ENCODE measurements at regions not wholly inside any gene's neighbourhood (a gene's known extent, or its start where the extent isn't known, plus 50 kb on each side); places are given as distances from the start of the nearest gene placed in this dataset.

GRCh38 chr9:80932181-80932580 lies 757.2 kb downstream of the TLE1 start:
- no peaks in the 10 kb centered on the region for H3K36me3 ChIP-seq (ENCODE audit: control insufficient read depth in 2 of 2, extremely low read depth in 1 of 2, insufficient read depth in 2 of 2, low read length in 2 of 2)

GRCh38 chr9:80931163-80931562 lies 758.2 kb downstream of the TLE1 start:
- H3K4me3 ChIP-seq (replicated peaks in 1 of 3; ENCODE audit: insufficient read depth in 1 of 3, low read depth in 1 of 3, low read length in 3 of 3): no peak overlapping the region
- H3K9me1 ChIP-seq (replicated peaks; ENCODE audit: control insufficient read depth, extremely low read depth, insufficient read depth, low read length): no peaks in the 10 kb centered on the region
- no TSS peak for BruUV-seq (replicated peaks)
- dilution Hi-C loops (cut with MboI; ENCODE audit: extremely low pct_ligation_motif_present, low sequenced_read_pairs): no loop called here
- intact Hi-C loops (cut with micrococcal nuclease): no loop called here
- no peaks in the 10 kb centered on the region for H4K20me1 ChIP-seq (replicated peaks; ENCODE audit: control insufficient read depth, extremely low read depth, insufficient read depth, low read length)
- H3K27me3 ChIP-seq (ENCODE audit: control insufficient read depth in 2 of 2, insufficient read depth in 2 of 2, low read length in 2 of 2): no peaks in the 10 kb centered on the region
- CTCF ChIA-PET: no interaction called here
- H2AFZ ChIP-seq (ENCODE audit: low read depth, low read length): no peak overlapping the region
- H3K79me2 ChIP-seq (ENCODE audit: control insufficient read depth, insufficient read depth, low read length): no peaks in the 10 kb centered on the region
- DNase-seq (ENCODE audit: low read depth, low spot score): no peak
- H3K9me3 ChIP-seq (replicated peaks; ENCODE audit: control insufficient read depth, insufficient read depth, low read length): no peaks in the 10 kb centered on the region
- H3K4me1 ChIP-seq (ENCODE audit: control insufficient read depth, extremely low read depth, insufficient read depth, low read length): no peaks in the 10 kb centered on the region
- no peaks in the 10 kb centered on the region for H3K36me3 ChIP-seq (ENCODE audit: control insufficient read depth in 2 of 2, extremely low read depth in 1 of 2, insufficient read depth in 2 of 2, low read length in 2 of 2)
- no peak for TF ChIP-seq MYC (IDR thresholded peaks at IDR 0.05; ENCODE audit: low read depth, low read length)
- FAIRE-seq: no peak
- no peak overlapping the region for H3K27ac ChIP-seq (ENCODE audit: insufficient read depth, low read depth, low read length)
- POLR2A ChIA-PET: no interaction called here
- no peak overlapping the region for H3K9ac ChIP-seq (replicated peaks; ENCODE audit: extremely low read depth, insufficient read depth, low read length)
- H3K4me2 ChIP-seq (ENCODE audit: insufficient read depth, low read length): no peak overlapping the region

More at GRCh38 chr9:80932181-80932580, 757.2 kb downstream of the TLE1 start:
- no peaks in the 10 kb centered on the region for H3K79me2 ChIP-seq (ENCODE audit: control insufficient read depth, insufficient read depth, low read length)
- ChIA-PET CTCF (no interaction called here), POLR2A (no interaction called here)
- FAIRE-seq (no peak), DNase-seq (ENCODE audit: low read depth, low spot score) (no peak)
- no peak overlapping the region for H3K4me2 ChIP-seq (ENCODE audit: insufficient read depth, low read length)
- no peaks in the 10 kb centered on the region for H3K4me1 ChIP-seq (ENCODE audit: control insufficient read depth, extremely low read depth, insufficient read depth, low read length)
- no peaks in the 10 kb centered on the region for H3K9me3 ChIP-seq (replicated peaks; ENCODE audit: control insufficient read depth, insufficient read depth, low read length)
- H4K20me1 ChIP-seq (replicated peaks; ENCODE audit: control insufficient read depth, extremely low read depth, insufficient read depth, low read length): no peaks in the 10 kb centered on the region
- intact Hi-C loops (cut with micrococcal nuclease): no loop called here
- no peaks in the 10 kb centered on the region for H3K27me3 ChIP-seq (ENCODE audit: control insufficient read depth in 2 of 2, insufficient read depth in 2 of 2, low read length in 2 of 2)
- no peak overlapping the region for H3K4me3 ChIP-seq (replicated peaks in 1 of 3; ENCODE audit: insufficient read depth in 1 of 3, low read depth in 1 of 3, low read length in 3 of 3)
- H3K9me1 ChIP-seq (replicated peaks; ENCODE audit: control insufficient read depth, extremely low read depth, insufficient read depth, low read length): no peaks in the 10 kb centered on the region
- H3K9ac ChIP-seq (replicated peaks; ENCODE audit: extremely low read depth, insufficient read depth, low read length): no peak overlapping the region
- BruUV-seq (replicated peaks): no TSS peak
- no peak overlapping the region for H2AFZ ChIP-seq (ENCODE audit: low read depth, low read length)
- H3K27ac ChIP-seq (ENCODE audit: insufficient read depth, low read depth, low read length): no peak overlapping the region
- dilution Hi-C loops (cut with MboI; ENCODE audit: extremely low pct_ligation_motif_present, low sequenced_read_pairs): no loop called here
- TF ChIP-seq MAX (IDR thresholded peaks at IDR 0.05; ENCODE audit: insufficient read depth, insufficient read length) (no peak), FOS (IDR thresholded peaks at IDR 0.05; ENCODE audit: borderline replicate concordance, insufficient read depth, low read length) (no peak), POLR2A (IDR thresholded peaks at IDR 0.05; ENCODE audit: low read depth, low read length) (no peak), EZH2 (IDR thresholded peaks at IDR 0.05; ENCODE audit: borderline replicate concordance, low read depth, low read length, severe bottlenecking) (no peak), GATA2 (IDR thresholded peaks at IDR 0.05; ENCODE audit: insufficient read depth, insufficient read length, low read depth, low read length) (no peak)
